ENCODE measurements at regions not wholly inside any gene's neighbourhood (a gene's known extent, or its start where the extent isn't known, plus 50 kb on each side); places are given as distances from the start of the nearest gene placed in this dataset.

- no peak for TF ChIP-seq POLR2A (IDR thresholded peaks at IDR 0.05)
- TF ChIP-seq CTCF (IDR thresholded peaks at IDR 0.05 in 4 of 5, conservative IDR thresholded peaks at IDR 0.05 in 1 of 5), result no peak
These were observed 820.1 kb upstream of the IGFBP3 start for GRCh38 chr7:46741181-46741580.
